AG08396 (cell line): ENCODE measurements at regions not wholly inside any gene's neighbourhood (a gene's known extent, or its start where the extent isn't known, plus 50 kb on each side); places are given as distances from the start of the nearest gene placed in this dataset.
"Not testable (repeated sequence)": the region's sequence is repeated elsewhere in the genome, so short reads cannot be mapped to it uniquely, and the experiment has no call there.

Experiments used
- DNase-seq: peaks from one replicate; pipeline ENCODE4 v3.0.0; 2012; ENCODE audit warnings: low spot score, mixed read lengths

DNA sequence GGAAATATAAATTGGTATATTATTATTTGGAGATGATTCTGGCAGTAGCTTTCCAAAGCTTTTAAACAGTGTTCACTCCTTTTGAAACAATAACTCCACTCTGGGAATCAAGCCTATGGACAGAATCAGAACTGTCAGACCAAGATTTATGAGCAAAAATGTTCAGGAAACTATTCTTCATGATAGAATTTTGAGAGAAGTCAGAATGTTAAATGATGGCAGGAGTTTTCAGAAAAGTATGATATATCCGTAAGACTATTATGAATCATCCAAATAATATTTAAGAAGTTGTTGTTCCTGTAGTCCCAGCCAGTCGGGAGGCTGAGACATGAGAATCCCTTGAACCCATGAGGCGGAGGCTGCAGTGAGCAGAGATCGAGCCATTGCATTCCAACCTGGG, 50.5 kb upstream of the ADGRG2 start:
- no peak for DNase-seq

DNA sequence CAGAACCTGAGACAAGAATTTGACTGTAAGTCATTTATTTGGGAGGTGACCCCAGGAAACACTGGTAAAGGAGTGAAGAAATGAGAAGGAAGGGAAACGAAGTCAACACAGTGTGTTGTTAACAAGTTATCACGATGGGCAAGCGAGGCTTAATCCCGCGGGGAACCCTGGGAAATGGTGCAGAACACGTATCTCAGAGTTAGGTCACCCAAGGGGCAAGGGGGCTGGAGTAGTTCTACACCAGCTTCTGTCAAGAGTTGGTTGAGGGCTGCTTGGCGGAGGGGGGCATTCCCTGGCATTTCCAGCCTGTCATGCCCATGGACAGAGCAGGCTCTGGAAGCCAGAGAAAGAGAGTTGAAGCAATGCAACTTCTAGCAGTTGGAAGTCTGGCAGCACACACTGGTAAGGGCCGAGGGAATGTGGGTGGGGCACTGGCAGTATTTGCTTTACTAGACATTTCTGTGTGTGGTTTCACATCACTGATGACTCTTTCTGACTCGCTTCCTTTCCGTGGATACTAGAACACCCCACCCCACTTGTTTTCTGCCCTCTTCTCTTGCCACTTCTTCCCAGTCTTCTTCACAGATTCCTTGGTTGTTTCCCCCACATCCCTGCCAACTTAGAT, 52.2 kb upstream of the ADGRG2 start:
- DNase-seq = peak; percentile 30

DNA sequence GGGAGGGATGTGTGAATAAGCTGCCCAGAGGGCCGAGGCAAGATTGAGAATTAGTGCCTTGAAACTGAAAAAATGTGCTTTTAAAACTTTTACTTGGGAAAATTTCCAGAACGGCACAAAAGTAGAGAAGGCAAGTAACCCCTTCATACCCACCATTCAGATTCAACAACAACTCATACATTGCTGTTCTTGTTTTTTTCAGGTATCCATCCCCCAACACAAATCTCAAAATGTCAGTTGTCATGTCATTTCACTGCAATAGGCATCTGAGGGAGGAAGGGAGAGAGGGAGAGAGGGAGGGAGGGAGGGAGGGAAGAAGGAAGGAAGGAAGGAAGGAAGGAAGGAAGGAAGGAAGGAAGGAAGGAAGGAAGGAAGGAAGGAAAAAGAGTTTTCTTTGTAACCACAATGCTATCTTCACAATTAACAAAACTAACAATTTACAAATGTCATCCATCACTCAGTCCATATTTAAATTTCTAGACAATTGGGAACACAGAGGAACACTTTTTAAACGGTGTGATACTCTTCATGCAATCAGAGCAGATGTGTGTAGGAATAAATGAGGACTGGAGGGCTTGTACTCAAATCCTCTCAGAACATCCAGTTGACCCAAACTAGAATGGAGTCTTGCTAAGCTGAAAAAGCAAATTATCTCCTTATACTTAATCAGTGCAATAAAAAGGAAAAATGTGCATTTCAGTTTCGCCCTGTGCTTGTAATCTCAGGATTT, 54.8 kb upstream of the ADGRG2 start:
- DNase-seq = no peak

DNA sequence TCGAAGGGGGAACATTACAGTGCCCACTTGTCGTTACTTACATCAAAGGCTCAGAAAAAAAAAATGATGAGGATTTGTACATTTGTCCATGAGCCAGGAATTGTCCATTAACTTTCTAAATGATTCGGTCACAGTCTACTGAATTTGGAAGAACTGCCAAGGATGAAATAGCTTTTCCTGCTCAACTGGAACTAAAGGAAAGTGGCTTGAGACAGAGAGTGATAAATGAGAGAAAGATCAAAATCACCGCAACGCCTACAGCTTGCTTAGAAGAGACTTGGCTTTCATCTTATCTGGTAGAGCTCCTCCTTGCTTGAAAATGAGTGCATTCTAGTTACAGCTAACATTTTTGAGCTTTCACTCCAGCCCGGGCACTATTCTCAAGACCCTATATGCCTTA, 55.5 kb upstream of the ADGRG2 start:
- DNase-seq = no peak

DNA sequence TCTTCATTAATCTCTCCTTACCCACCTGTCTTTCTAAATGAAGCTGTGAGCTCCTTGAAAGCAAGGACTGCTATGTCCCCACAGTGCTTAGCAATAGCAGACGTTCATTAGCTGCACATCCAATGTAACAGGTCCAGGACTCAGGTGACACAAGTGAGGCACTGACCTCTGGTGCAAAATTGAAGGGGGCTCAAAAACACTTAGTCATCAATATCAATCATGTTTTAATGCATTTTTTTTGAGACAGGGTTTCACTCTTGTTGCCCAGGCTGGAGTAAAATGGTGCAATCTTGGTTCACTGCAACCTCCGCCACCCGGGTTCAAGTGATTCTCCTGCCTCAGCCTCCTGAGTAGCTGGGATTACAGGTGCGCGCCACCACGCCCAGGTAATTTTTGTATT, 56.1 kb upstream of the ADGRG2 start:
- no peak for DNase-seq

DNA sequence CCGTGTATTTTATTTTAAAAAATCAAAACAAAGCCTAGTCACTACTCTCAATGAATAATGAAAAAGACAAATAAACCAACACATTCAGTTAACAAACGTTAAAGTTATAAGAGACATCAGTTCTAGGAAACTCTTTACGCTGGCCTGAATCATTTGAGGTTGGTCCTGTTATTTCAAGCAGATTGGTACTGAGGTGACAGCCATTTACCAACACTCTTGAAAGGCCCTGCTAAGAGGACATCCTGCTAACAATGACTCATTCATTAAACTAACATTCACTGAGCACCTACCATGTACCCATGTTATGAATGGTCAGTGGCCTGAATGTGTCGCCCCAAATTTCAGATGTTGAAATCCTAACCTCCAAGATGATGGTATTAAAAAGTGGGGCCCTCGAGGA, 57.1 kb upstream of the ADGRG2 start:
- DNase-seq = no peak

DNA sequence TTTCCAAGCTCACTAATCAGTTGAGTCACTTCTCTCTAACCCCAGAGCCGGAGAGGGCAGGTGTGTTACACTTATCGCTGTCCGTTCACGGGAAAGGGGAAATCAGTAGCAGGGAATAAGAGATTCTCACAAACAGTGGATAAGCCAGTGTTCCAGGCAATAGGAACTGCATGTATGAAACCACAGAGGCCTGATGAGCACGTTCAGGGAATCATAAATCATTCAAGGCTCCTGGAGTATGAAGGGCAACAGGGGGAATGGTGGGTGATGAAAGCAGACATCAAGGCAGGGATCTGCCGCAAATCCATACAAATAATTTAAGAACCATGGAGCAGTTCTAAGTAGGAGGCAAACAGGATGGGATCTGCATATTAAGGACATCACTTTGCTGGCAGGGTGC, 59.1 kb upstream of the ADGRG2 start:
- no peak for DNase-seq

DNA sequence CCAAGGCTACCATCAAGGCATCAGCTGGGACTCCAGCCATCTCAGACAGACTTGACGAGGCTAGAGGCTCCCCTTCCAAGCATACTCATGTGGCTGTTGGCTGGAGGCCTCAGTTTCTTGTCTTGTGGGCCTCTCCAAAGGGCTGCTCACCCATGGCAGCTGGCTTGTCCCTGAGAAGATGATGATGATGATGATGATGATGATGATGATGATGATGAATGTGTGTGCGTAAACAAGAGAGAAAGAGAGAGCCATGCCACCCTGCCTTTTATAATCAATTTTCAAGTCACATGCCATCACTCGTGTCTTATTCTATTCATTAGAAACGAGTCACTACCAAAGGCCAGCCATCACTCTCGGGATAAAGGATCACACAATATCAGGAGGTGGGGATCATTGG, 60.5 kb upstream of the ADGRG2 start:
- no peak for DNase-seq

DNA sequence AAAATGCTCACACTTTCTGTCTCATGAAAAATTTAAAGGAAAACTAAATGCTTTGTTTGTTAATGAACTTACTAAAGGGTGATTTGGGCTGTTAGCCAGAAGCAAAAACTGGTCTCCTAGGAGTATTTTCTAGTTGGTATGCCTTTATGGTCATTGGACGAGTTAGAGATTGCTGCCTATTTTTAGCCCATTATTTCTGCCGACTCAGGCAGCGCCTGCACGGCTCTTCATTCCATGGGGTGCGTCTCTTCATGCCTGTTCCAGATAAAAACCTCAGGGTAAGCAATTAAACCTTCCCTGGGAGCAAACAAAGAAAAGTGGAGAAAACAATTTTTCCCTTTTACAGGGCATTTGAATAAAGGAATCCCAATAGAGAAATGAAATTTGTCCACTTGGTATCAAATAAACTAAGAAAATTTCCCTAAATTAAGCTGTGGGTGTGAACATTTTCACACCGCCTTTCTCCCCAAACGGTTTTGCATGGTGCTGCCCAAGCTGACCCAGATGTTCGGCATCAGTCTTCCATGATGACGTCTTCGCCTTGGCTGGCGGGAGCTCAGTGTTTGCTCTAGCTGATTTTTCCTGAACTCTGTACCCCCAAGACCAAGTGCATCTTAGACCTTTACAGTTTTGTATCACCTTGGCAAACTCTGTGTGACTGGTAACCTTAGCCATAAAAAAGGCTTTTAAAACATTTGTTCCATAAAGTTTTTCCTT, 61.7 kb upstream of the ADGRG2 start:
- DNase-seq = no peak

DNA sequence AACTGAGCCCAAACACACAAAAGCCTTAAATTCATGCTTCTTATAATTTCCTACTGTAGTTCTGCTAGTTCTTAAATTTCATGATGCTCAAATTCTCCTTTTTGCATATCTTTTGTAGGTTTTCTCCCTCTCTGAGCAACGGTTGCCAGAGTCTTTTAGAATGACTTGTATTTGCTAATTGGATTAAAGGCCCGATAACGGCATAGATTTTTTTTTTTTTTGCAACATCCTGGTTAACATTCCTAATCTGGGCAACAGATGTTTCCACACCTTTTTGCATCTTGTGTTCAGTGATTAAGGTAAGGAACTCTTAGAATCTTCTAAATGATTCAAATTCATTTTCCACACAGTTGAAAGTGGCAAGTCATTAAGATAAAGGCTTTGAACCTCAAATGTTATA, 66.3 kb upstream of the ADGRG2 start:
- DNase-seq = no peak

DNA sequence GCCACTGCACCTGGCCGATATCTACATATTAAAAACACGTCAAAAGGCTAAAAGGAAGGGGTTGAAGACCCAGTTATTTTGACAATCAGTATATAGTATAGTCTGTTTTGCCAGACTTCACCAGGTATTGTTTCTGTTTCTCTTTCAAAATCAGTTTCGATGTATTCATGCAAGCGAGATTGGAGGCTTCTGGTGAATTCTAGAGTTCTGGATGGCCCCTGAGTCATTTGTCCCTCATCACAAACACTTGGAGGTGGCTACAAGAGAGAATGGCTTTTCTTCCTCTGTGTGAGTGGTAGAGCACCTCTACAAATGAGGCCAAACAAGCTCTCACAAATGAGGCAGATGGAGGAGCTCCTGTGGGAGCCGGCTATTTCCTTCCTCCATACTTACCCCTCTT, 68.6 kb upstream of the ADGRG2 start:
- DNase-seq = no peak

DNA sequence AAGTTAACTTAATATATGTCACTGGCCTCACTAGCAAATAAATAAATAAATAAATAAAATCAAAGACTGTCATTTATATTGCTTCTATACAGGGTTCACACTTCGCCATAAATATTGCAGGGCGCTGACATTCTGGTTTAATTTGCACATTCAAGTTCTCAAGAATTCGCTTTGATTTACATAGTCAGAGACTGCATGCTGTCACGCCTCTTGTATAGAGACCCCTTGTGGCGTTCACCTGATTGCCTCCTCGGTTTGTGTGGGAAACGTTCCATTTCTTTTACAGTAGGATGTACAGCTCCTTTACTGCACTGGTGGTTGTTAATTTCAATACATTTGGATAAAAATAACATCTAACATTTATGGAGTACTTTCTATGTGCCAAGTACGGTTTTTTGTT, 71.3 kb upstream of the ADGRG2 start:
- no peak for DNase-seq

DNA sequence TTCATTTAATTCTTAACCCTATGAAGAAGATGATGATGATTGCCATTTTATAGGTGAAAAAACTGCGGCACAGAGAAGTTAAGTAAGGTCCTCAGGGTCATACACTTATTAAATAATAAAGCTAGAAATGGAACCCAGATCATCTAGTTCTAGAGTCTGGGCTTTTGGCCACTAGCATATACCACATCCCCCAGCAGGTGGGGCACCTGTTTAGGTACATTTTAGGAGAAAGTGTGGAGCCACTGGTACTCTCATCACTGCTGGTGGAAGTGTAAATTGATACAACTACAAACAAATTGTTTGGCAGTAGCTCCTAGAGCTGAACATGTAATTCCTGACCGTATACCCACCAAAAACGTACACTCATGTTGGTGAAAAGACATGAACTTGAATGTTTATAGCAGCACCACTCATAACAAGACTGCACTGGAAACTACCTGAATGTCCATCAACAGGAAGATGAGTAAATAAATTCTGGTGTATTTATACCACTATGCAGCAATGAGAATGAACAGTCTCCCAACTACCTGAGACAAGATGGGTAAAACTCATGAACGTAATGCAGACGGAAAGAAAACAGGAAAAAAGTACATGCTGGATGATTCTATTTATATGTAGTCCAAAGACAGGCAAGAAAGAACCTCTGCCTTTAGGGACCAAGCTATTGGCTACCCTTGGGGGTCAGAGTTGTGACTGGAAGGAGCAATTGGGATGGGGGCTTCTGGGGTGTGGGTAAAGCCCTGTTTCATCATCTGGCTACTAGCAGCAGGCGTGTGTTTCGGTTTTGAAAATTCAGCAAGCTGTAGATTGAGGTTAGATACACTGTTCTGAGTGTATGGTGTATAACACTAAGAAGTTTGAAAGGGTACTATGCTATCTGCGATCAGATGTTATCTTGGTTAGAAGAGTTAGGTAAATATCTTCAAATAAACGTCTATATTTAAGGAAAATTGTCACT, 72.3 kb upstream of the ADGRG2 start:
- DNase-seq = no peak

DNA sequence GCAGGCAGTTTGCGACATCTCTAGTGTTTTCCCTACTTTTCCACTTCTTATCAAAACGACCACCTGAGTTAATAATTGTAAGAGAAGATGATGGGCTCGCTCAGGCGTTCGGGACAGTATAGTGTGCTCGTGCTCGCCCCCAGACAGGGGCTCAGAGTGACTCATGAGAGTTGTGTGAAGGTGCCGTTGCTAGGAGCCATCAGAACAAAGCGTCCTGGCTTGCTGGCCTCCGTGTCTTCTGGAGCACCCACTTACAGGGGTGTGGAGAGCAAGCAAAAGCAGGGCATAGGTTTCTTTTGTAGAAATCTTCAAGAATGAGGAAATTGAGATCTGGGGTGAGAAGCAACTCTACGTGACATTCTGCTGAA, 73.0 kb upstream of the ADGRG2 start:
- no peak for DNase-seq

DNA sequence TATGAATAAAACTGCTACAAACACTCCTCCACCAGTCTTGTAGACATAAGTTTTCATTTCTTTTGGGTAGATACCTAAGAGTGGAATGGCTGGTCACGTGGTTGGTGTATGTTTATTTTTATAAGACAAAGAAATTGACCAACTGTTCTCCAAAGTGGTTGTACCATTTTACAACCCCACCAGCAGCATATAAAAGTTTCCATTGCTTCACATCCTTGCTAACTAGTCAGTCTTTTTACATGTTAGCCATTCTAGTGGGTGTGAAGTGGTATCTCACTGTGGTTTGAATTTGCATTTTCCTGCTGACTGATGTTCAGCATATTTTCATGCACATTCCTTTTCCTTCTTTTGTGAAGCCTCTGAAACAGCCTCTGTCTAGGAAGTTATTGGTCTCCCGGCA, 76.2 kb upstream of the ADGRG2 start:
- no peak for DNase-seq

DNA sequence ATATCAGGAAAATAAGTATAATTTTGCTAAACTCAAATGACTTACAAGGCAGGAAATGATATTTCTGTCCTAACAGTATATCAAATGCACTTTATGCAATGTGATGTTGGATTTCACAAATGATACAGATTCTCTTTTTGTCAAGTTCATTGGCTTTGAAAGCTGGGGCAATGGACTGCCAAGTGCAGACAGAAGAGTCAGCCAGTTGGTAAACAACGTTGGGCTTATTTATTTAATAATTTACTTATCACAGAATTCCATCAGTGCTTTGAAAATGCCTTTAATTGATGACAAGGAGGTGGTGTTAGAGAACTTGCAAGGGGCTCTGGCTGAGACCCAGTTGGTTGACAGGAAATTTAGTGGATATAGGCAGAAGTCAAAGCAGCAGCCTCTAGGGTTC, 79.9 kb upstream of the ADGRG2 start:
- no peak for DNase-seq

DNA sequence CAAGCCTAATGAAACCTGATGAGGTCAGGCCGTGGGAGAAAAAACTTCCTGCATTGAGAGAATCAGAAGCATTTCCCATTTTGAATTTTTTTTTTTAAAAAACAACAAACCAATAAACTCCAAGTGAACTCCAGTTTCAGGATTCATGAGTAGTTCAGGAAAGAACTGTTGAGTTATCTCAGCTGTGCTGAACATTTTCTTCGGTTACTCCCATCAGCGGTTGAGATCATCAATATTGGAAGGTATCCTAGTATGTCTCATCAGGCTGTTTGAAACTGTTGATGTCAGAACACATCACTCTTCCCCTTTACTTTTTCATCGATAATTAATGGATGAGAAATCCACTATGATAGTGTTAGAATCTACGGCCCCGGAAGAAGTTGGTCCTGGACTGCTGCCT, 82.4 kb upstream of the ADGRG2 start:
- no peak for DNase-seq

DNA sequence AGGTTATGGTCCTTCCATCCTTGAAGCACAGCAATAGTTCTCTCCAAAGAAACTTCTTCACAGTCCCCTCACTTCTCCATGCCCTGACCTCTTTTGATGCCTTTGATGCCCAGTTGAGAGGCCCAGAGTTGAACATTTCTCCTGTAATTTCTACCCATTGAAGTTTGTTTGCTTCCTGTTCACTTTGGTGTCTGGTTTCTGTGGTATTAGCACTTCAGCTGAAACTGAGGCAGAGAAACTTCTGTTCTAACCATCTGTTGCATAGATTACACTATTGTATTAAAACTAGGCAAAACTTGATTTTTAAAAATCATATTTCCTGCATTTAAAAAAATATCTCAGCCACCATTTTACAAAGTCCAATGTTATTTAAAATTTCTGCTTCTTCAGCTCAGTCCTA, 89.8 kb upstream of the ADGRG2 start:
- no peak for DNase-seq

DNA sequence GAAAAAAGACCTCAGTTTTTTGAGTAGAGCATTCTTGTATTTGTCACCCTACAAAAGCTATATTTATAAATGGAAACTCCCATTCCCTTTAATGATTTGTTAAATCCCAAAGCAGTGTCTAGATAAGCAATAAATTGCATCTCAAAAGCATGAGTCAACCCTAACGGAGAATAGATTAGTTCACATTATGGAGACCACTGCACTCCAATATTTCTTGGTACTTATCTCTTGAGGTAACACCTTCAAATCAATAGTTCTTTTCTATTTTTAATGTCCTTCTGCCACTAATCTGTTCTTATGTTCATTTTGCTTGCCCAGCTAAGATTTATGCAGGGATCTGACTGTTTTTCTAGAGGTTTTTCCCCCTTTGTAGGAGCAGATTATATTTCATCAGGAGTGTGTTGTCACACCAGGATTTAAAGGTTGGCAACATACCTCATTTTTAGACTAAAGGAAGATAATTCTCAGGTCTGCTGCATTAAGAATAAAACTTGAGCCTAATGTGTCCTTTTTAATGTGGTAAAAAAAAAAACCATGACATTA, 91.4 kb upstream of the ADGRG2 start:
- no peak for DNase-seq

DNA sequence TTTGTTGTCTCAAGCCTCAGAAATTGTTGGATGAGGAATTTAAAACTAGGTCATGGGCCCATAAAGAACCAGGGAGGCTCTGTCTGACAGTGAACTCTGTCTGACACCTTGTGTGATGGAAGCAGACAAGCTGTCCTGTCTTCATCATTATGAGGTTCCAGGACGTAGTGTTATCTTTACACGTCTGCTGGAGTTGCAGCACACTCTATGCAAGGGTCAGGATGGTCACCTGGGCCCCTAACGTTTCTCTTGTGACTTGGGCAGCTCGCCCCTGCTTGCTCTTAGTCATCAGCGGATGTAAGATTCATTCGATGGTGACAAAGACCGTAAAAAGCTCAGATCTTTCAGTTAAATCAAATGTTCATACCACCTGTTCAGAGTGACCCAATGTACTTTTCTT, 92.0 kb upstream of the ADGRG2 start:
- DNase-seq = no peak

DNA sequence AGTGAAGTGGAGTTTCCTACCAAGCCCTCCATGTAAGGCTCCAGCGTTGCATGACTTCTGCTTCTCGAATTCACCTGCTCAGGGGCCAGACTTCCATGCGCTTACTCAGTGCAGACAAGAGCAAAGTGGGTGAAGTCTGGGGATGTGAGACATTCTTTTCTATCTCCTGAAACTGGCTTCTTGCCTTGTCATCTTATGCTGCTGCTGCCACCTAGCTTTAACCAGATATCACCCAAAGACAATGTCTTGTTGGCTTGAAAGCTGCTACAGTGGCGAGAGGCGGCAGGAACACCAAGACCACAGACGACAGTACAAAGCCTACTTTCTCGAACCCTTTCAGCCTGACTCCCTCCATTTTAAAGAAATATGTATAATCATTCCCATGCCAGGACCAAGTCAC, 103.6 kb upstream of the ADGRG2 start:
- no peak for DNase-seq

DNA sequence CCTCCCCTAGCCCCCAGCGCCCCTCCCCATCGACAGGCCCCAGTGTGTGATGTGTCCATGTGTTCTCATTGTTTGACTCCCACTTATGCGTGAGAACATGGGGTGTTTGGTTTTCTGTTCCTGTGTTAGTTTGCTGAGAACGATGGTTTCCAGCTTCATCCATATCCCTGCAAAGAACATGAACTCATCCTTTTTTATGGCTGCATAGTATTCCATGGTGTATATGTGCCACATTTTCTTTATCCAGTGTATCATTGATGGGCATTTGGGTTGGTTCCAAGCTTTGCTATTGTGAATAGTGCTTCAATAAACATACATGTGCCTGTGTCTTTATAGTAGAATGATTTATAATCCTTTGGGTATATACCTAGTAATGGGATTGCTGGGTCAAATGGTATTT, 107.6 kb upstream of the ADGRG2 start:
- DNase-seq = not testable (repeated sequence)
